Activated CD4-positive, alpha-beta T cell treated with anti-CD3 and anti-CD28 coated beads for 48 hours (primary cell): ENCODE measurements at regions not wholly inside any gene's neighbourhood (a gene's known extent, or its start where the extent isn't known, plus 50 kb on each side); places are given as distances from the start of the nearest gene placed in this dataset.
"Not testable (repeated sequence)": the region's sequence is repeated elsewhere in the genome, so short reads cannot be mapped to it uniquely, and the experiment has no call there.

Source experiments
- DNase-seq: peaks from one replicate; pipeline ENCODE4 v3.0.0-alpha.2; 2020

DNA sequence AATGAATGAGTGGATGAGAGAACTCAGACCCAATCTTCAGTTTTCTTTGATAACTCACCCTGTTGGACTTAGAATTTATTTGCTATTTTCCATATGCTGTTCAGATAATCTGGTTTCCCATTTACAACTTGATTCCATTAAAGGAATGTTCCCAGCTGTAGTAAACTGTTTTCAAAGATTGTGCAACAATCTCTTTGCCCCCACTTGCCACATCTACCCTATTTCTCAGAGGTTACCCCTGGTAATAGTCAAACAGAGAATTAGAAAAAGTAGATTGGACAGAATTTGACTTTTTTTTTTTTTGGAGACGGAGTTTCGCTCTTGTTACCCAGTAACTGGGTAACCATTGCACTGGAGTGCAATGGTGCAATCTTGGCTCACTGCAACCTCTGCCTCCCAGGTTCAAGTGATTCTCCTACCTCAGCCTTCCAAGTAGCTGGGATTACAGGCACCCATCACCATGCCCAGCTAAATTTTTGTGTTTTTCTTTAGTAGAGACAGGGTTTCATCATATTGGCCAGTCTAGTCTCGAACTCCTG is 93.4 kb upstream of the SIX2 start:
- DNase-seq: no peak

DNA sequence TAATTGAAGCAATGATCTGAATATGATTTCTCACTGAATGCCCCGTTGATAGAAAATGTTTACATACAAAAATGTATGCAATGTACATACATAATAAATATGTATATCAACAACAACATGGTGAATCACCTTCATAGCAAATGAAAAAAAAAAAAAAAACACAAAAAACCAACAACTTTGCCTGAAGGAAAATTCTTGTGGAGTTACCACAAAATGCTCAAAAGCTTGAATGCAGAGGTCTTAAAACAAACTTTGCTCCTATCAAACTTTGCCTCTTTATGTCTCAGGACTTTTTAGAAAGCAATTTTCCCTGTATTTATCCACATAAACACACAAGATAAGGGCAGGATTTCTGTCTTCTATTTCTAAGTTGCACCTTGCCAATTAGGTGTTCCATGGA is 92.9 kb upstream of the SIX2 start:
- DNase-seq: no peak

DNA sequence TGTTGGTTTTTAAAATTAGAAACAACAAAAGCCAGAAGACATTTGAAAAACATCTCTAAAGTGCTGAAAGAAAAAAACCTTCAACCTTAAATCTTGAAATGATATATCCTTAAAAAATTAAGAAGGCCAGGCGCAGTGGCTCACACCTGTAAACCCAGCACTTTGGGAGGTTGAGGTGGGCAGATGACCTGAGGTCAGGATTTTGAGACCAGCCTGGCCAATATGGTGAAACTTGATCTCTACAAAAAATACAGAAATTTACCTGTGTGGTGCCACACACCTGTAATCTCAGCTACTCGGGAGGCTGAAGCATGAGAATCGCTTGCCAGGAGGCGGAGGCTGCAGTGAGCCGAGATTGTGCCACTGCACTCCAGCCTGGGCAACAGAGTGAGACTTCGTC is 87.7 kb upstream of the SIX2 start:
- no peak for DNase-seq

DNA sequence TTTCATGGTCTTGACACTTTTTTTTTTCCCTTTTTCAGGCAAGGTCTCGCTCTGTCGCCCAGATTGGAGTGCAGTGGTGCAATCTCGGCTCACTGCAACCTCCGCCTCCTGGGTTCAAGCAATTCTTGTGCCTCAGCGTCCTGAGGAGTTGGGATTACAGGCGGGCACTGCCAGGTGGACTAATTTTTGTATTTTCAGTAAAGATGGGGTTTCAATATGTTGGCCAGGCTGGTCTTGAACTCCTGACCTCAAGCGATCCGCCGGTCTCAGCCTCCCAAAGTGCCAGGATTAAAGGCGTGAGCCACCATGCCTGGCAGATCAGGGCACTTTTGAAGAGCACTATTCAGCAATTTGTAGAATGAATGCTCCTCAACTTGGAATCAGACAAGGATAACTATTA is 86.8 kb upstream of the SIX2 start:
- not testable (repeated sequence) for DNase-seq

DNA sequence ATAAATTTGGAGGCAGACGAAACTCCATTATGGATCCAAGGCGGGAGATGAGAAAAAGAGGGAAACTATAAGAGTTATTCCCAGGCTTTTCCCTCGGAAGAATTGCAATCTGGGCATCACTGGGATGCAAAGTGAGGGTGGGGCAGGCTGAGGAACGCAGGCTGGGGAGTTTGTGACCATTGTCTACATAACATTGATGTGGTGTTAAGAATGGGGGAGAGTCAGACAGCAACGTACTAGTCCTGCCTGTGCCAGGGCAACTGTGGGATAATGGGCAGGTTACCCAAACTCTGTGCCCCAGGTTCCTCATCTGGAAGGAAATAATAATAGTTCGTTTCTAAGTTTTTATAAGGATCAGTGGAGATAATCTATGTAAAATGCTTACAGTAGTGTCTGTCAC is 84.4 kb upstream of the SIX2 start:
- no peak for DNase-seq

DNA sequence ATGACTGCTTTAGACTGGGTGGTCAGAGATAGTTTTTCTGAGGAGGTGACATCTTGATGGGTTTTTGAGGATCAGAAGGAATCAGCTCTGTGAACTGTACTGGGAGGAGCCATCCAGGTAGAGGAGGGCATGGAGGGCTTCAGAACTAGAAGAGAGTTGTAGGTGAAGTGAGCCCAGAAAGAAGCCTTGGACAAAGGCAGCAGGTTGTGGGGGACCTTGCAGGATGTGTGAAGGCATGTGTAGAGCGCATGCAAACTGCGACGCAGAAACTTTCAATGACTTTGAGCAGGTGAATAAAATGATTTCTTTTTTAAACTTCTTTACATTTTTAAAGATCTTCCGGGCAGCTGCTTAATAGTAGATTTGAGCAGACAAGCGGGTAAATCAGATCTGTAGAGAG is 83.9 kb upstream of the SIX2 start:
- no peak for DNase-seq

- DNase-seq: no peak
These were observed 80.5 kb upstream of the SIX2 start for GRCh38 chr2:45089554-45090261.

GRCh38 chr2:45085487-45085886 is 76.2 kb upstream of the SIX2 start:
- no peak for DNase-seq

- no peak for DNase-seq
These were observed 75.2 kb upstream of the SIX2 start for GRCh38 chr2:45084361-45085020.

DNA sequence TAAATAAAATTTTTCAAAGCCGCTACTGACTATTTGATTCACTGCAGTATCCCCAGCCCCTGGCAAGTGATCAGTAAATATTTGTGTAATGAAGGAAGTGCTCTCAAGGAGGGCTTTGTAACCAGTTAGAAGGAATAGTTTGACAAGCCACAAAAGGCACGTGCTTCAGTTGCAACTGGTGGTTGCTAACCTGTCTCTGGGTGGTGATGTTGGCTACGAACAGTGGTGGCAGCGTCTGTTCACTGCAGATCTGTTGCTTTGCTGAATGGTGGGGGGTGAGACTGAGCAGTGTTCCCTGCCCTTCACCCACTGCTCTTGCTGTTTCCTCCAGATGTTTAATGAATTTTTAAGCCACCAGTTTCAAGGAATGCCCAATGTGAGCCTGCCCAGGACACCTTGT is 73.9 kb upstream of the SIX2 start:
- DNase-seq: no peak

DNA sequence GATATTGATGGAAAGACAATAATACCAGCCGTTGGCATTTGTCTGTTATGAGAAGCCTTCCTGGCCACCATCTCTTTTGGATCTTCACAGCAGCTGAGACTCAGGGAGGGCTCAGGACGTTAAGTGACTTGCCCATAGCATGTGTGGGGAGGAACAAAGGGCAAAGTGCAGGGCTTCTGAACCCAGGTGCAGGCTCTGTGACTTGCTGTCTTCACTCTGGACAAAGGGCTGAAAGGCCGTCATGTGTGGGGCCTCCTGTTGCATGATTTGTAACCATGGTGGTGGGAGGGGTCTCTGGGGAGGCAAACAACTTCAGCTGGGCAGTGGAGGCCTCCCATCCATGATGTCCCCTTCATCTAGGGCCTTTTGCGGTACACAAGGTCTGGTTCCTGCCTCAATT is 65.5 kb upstream of the SIX2 start:
- DNase-seq: no peak

GRCh38 chr2:45072862-45073237 is 63.6 kb upstream of the SIX2 start:
- no peak for DNase-seq

- DNase-seq: no peak
These were observed 63.0 kb upstream of the SIX2 start for GRCh38 chr2:45072064-45072861.

GRCh38 chr2:45070113-45070652 is 60.9 kb upstream of the SIX2 start:
- no peak for DNase-seq

DNA sequence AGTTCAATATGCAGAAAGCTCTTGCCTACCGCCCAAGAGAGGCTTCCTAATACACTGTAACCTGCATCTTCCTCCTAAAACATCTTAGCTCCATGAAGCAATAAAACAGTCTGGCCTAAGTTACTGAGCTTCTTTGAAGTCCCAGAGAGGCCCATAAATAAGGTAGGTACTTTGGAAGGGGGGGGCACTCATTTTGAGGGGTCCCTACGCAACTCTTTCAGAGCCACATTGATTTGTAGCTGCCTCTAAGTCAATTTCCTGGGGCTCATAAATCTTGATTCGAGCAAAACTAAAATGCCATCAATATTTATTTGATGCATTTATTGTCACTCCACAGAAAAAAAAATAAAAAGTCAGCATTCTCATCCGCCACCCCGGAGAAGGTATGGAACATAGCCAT is 60.4 kb upstream of the SIX2 start:
- DNase-seq: no peak

- DNase-seq: no peak
These were observed 59.4 kb upstream of the SIX2 start for GRCh38 chr2:45068571-45069140.

- DNase-seq: no peak
These were observed 58.8 kb upstream of the SIX2 start for GRCh38 chr2:45067859-45068570.
